ENCODE measurements at regions not wholly inside any gene's neighbourhood (a gene's known extent, or its start where the extent isn't known, plus 50 kb on each side); places are given as distances from the start of the nearest gene placed in this dataset.

- Histone ChIP-seq H3K9me3 (ENCODE audit: control insufficient read depth, low read length) (no peaks in the 10 kb centered on the region), H3K27ac (ENCODE audit: low read depth in 1 of 2, low read length in 2 of 2) (no peak overlapping the region), H3K27me3 (ENCODE audit: control insufficient read depth in 1 of 2, insufficient read depth in 2 of 2, low read length in 1 of 2) (no peaks in the 10 kb centered on the region), H3K36me3 (ENCODE audit: control insufficient read depth in 1 of 2, insufficient read depth in 2 of 2, low read length in 1 of 2) (no peaks in the 10 kb centered on the region), H3K4me3 (ENCODE audit: low read length in 2 of 2) (no peak overlapping the region), H3K4me1 (ENCODE audit: control insufficient read depth in 1 of 2, insufficient read depth in 2 of 2, low read length in 2 of 2) (no peaks in the 10 kb centered on the region)
- DNase-seq = no peak
- no peak for ATAC-seq (ENCODE audit: low FRiP score)
- intact Hi-C loops (cut with DNase I) = no loop called here
- WGBS, 2 donors = 36 to 62% methylated on average over 2 of the region's 2 CpGs
Measured at GRCh38 chr3:159025733-159026132, 223.9 kb downstream of the MFSD1 start.

- WGBS, 2 donors = 87 to 89% methylated on average over 1 of the region's 1 CpG
- no peak for ATAC-seq (ENCODE audit: low FRiP score)
Measured at GRCh38 chr3:159026510-159026909, 224.7 kb downstream of the MFSD1 start.

GRCh38 chr3:159028706-159029105 is 226.9 kb downstream of the MFSD1 start:
- DNase-seq (no peak), ATAC-seq (ENCODE audit: low FRiP score) (no peak)
- 82 to 86% methylated on average over 1 of the region's 1 CpG for WGBS, 2 donors
- Histone ChIP-seq H3K4me3 (ENCODE audit: low read length in 2 of 2) (no peak overlapping the region), H3K9me3 (ENCODE audit: control insufficient read depth, low read length) (no peaks in the 10 kb centered on the region), H3K27me3 (ENCODE audit: control insufficient read depth in 1 of 2, insufficient read depth in 2 of 2, low read length in 1 of 2) (no peaks in the 10 kb centered on the region), H3K27ac (ENCODE audit: low read depth in 1 of 2, low read length in 2 of 2) (no peak overlapping the region), H3K4me1 (ENCODE audit: control insufficient read depth in 1 of 2, insufficient read depth in 2 of 2, low read length in 2 of 2) (no peaks in the 10 kb centered on the region), H3K36me3 (ENCODE audit: control insufficient read depth in 1 of 2, insufficient read depth in 2 of 2, low read length in 1 of 2) (no peaks in the 10 kb centered on the region)
- intact Hi-C loops (cut with DNase I) = no loop called here

More at GRCh38 chr3:159026510-159026909, 224.7 kb downstream of the MFSD1 start:
- Histone ChIP-seq H3K27ac (ENCODE audit: low read depth in 1 of 2, low read length in 2 of 2) (no peak overlapping the region), H3K4me3 (ENCODE audit: low read length in 2 of 2) (no peak overlapping the region), H3K27me3 (ENCODE audit: control insufficient read depth in 1 of 2, insufficient read depth in 2 of 2, low read length in 1 of 2) (no peaks in the 10 kb centered on the region), H3K36me3 (ENCODE audit: control insufficient read depth in 1 of 2, insufficient read depth in 2 of 2, low read length in 1 of 2) (no peaks in the 10 kb centered on the region), H3K4me1 (ENCODE audit: control insufficient read depth in 1 of 2, insufficient read depth in 2 of 2, low read length in 2 of 2) (no peaks in the 10 kb centered on the region), H3K9me3 (ENCODE audit: control insufficient read depth, low read length) (no peaks in the 10 kb centered on the region)
- no peak for DNase-seq
- intact Hi-C loops (cut with DNase I) = no loop called here

DNA sequence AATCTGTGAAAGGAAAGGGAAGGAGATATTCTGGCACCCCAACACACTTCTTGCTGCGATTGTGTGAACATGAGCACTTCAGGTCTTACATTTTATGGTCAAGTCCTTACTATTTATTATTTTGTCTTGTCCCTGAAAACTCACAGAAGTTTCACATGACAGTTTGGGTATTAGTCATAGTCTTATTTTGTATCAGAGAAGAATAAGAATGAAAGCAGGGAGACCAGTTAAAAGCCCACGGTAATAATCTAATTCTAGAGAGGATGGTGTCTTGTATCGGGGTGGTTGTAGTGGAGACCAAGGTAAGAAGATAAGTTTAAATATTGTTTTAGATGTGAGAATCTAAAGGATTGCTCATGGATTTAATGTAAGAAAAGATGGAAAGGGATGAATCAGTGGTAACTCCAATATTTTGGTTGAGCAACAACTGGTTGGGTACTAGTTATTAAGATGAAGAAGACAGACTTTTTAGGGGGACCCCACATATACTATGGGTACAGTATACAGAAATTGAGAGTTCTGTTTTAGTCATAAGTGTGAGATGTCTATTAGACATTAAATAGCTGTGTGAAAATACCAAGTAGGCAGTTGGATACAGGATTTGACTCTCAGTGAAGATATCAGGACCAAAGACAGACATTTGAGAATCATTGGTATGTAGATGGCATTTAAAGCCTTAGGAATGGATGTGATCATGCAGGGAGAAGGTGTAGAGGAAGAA is 227.6 kb downstream of the MFSD1 start:
- DNase-seq (no peak), ATAC-seq (ENCODE audit: low FRiP score) (no peak)
- no peak overlapping the region for H3K4me3 ChIP-seq (ENCODE audit: low read length in 2 of 2)
- H3K4me1 ChIP-seq (ENCODE audit: control insufficient read depth in 1 of 2, insufficient read depth in 2 of 2, low read length in 2 of 2) = no peaks in the 10 kb centered on the region
- no peak overlapping the region for H3K27ac ChIP-seq (ENCODE audit: low read depth in 1 of 2, low read length in 2 of 2)
- intact Hi-C loops (cut with DNase I) = no loop called here
- no peaks in the 10 kb centered on the region for H3K9me3 ChIP-seq (ENCODE audit: control insufficient read depth, low read length)
- no peaks in the 10 kb centered on the region for H3K36me3 ChIP-seq (ENCODE audit: control insufficient read depth in 1 of 2, insufficient read depth in 2 of 2, low read length in 1 of 2)
- H3K27me3 ChIP-seq (ENCODE audit: control insufficient read depth in 1 of 2, insufficient read depth in 2 of 2, low read length in 1 of 2) = no peaks in the 10 kb centered on the region
- 77 to 84% methylated on average over 3 of the region's 3 CpGs for WGBS, 2 donors

DNA sequence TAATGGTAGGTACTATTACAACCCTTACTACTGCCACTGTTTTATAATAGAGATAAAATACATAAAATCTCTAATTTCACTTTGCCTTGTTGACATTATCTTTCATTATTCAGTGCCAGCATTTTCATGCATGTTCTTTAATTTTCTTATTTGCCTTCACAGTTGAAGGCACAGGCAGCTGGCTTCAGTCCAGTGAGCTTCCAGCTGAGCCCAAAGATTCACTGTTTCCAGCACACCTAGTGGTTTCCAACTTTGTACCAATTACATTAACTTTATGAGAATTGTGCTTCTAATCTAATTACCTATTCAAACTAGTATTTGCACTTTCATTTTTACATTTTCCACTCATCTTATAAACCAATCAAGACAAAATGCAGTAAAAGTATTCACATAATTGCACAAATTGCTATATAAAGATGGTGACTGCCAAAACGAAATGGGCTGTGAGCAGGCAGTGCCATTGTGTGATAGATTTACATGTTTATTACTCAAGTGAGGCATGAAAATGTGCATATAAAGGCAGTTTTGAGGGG is 228.3 kb downstream of the MFSD1 start:
- WGBS, 2 donors = 46 to 53% methylated on average over 1 of the region's 1 CpG
- no peak overlapping the region for H3K27ac ChIP-seq (ENCODE audit: low read depth in 1 of 2, low read length in 2 of 2)
- no peaks in the 10 kb centered on the region for H3K36me3 ChIP-seq (ENCODE audit: control insufficient read depth in 1 of 2, insufficient read depth in 2 of 2, low read length in 1 of 2)
- ATAC-seq (ENCODE audit: low FRiP score) (no peak), DNase-seq (no peak)
- no peak overlapping the region for H3K4me3 ChIP-seq (ENCODE audit: low read length in 2 of 2)
- intact Hi-C loops (cut with DNase I) = no loop called here
- no peaks in the 10 kb centered on the region for H3K9me3 ChIP-seq (ENCODE audit: control insufficient read depth, low read length)
- H3K4me1 ChIP-seq (ENCODE audit: control insufficient read depth in 1 of 2, insufficient read depth in 2 of 2, low read length in 2 of 2) = no peaks in the 10 kb centered on the region
- H3K27me3 ChIP-seq (ENCODE audit: control insufficient read depth in 1 of 2, insufficient read depth in 2 of 2, low read length in 1 of 2) = no peaks in the 10 kb centered on the region

DNA sequence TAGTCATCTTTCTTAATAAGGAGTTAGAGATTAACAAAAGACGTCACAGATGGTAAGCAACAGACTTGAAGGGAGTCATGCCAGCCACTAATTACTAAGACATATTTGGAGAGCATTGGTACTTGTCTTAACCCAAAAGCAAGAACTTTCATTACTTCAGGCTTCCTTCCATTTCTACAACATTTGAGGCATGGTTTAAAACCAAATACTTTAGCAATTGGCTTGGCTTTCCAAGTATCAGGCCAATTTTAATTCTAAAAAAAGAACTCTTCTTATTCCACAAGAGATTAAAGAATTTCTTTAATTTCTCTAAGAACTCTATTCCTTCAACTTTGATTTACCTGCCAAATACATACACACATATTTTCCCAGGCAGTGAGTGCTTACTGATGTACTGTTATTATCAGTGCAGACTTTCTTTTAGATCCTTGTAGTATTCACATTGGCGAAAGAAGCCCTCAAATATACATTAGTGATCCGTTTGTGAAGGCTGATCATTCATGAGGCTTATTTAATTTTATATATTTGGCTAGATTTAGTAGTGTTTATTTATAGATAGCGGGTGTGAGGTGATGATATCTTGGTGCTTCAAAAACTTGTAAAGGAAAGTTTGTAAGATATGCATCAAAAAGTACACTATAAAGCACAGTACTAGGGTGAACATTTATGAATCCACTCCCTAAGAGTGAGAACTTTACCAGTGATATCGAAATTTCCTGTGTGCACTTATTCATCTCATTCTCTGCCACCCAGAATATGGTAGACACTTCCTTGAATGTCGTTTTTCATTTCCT is 229.2 kb downstream of the MFSD1 start:
- WGBS, 2 donors = 60 to 65% methylated on average over 6 of the region's 6 CpGs
- H3K36me3 ChIP-seq (ENCODE audit: control insufficient read depth in 1 of 2, insufficient read depth in 2 of 2, low read length in 1 of 2) = no peaks in the 10 kb centered on the region
- ATAC-seq (ENCODE audit: low FRiP score) = no peak
- no peaks in the 10 kb centered on the region for H3K9me3 ChIP-seq (ENCODE audit: control insufficient read depth, low read length)
- no peaks in the 10 kb centered on the region for H3K4me1 ChIP-seq (ENCODE audit: control insufficient read depth in 1 of 2, insufficient read depth in 2 of 2, low read length in 2 of 2)
- intact Hi-C loops (cut with DNase I) = no loop called here
- no peak overlapping the region for H3K4me3 ChIP-seq (ENCODE audit: low read length in 2 of 2)
- H3K27me3 ChIP-seq (ENCODE audit: control insufficient read depth in 1 of 2, insufficient read depth in 2 of 2, low read length in 1 of 2) = no peaks in the 10 kb centered on the region
- DNase-seq = no peak
- H3K27ac ChIP-seq (ENCODE audit: low read depth in 1 of 2, low read length in 2 of 2) = no peak overlapping the region

DNA sequence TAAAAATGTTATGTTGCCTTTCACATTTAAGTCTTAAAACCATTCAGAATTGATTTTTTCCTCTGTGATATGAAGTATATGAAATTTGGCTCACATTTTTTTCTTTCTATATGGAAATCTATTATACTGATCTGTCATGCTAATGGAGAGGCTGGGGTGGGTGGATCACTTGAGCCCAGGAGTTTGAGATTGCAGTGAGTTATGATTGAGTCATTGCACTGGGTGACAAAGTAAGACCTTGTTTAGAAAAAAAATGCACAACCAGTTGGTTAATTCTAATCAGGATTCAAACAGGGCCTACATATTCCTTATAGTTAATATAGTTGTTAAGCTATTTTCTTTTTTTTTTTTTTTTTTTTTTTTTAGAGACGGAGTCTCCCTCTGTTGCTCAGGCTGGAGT is 230.5 kb downstream of the MFSD1 start:
- Histone ChIP-seq H3K9me3 (ENCODE audit: control insufficient read depth, low read length) (no peaks in the 10 kb centered on the region), H3K27me3 (ENCODE audit: control insufficient read depth in 1 of 2, insufficient read depth in 2 of 2, low read length in 1 of 2) (no peaks in the 10 kb centered on the region), H3K4me1 (ENCODE audit: control insufficient read depth in 1 of 2, insufficient read depth in 2 of 2, low read length in 2 of 2) (no peaks in the 10 kb centered on the region), H3K27ac (ENCODE audit: low read depth in 1 of 2, low read length in 2 of 2) (no peak overlapping the region), H3K4me3 (ENCODE audit: low read length in 2 of 2) (no peak overlapping the region), H3K36me3 (ENCODE audit: control insufficient read depth in 1 of 2, insufficient read depth in 2 of 2, low read length in 1 of 2) (no peaks in the 10 kb centered on the region)
- no peak for ATAC-seq (ENCODE audit: low FRiP score)
- DNase-seq = no peak
- intact Hi-C loops (cut with DNase I) = no loop called here
- 96 to 100% methylated on average over 1 of the region's 1 CpG for WGBS, 2 donors

DNA sequence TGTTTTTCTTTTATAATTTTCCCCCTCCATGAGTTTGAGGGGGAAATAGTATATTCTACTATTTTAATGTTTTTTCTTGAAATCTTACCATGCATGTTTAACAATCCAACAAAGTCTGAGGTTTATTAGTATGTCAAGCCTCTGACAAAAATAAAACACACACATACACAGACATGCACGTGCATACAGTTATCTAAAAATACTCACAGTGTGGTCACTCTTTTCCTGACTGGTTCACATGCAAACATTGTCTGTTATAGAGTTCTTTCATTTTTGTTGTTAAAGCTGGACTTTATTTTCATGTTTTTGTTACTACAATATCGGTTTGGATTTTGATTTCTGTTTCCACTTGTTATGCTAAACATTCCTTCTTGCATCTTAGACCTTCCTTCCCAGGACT is 236.6 kb downstream of the MFSD1 start:
- H3K4me1 ChIP-seq (ENCODE audit: control insufficient read depth in 1 of 2, insufficient read depth in 2 of 2, low read length in 2 of 2) = no peaks in the 10 kb centered on the region
- intact Hi-C loops (cut with DNase I) = no loop called here
- WGBS, 2 donors = 23 to 26% methylated on average over 2 of the region's 2 CpGs

GRCh38 chr3:159039286-159039685 is 237.4 kb downstream of the MFSD1 start:
- no peaks in the 10 kb centered on the region for H3K36me3 ChIP-seq (ENCODE audit: control insufficient read depth in 1 of 2, insufficient read depth in 2 of 2, low read length in 1 of 2)
- no peaks in the 10 kb centered on the region for H3K4me1 ChIP-seq (ENCODE audit: control insufficient read depth in 1 of 2, insufficient read depth in 2 of 2, low read length in 2 of 2)
- 51 to 52% methylated on average over 2 of the region's 2 CpGs for WGBS, 2 donors
- H3K4me3 ChIP-seq (ENCODE audit: low read length in 2 of 2) = no peak overlapping the region
- no peaks in the 10 kb centered on the region for H3K27me3 ChIP-seq (ENCODE audit: control insufficient read depth in 1 of 2, insufficient read depth in 2 of 2, low read length in 1 of 2)
- DNase-seq = no peak
- H3K27ac ChIP-seq (ENCODE audit: low read depth in 1 of 2, low read length in 2 of 2) = no peak overlapping the region
- intact Hi-C loops (cut with DNase I) = no loop called here
- H3K9me3 ChIP-seq (ENCODE audit: control insufficient read depth, low read length) = no peaks in the 10 kb centered on the region
- no peak for ATAC-seq (ENCODE audit: low FRiP score)

More for the DNA sequence above, 236.6 kb downstream of the MFSD1 start:
- H3K36me3 ChIP-seq (ENCODE audit: control insufficient read depth in 1 of 2, insufficient read depth in 2 of 2, low read length in 1 of 2) = no peaks in the 10 kb centered on the region
- H3K4me3 ChIP-seq (ENCODE audit: low read length in 2 of 2) = no peak overlapping the region
- H3K9me3 ChIP-seq (ENCODE audit: control insufficient read depth, low read length) = no peaks in the 10 kb centered on the region
- ATAC-seq (ENCODE audit: low FRiP score) (no peak), DNase-seq (no peak)
- H3K27ac ChIP-seq (ENCODE audit: low read depth in 1 of 2, low read length in 2 of 2) = no peak overlapping the region
- no peaks in the 10 kb centered on the region for H3K27me3 ChIP-seq (ENCODE audit: control insufficient read depth in 1 of 2, insufficient read depth in 2 of 2, low read length in 1 of 2)
